GM12878 (cell line): ENCODE measurements at regions not wholly inside any gene's neighbourhood (a gene's known extent, or its start where the extent isn't known, plus 50 kb on each side); places are given as distances from the start of the nearest gene placed in this dataset.

Source experiments
- ATAC-seq: fragments of 200-7000 bp; cut with Tn5 transposase; 3 replicates; pipeline ENCODE4 v1.9.1; 2020; ENCODE audit warnings: mild to moderate bottlenecking, moderate library complexity
- BruUV-seq: library from RNA; stranded (reverse); fragments of 400-500 nt; replicated peaks from 2 replicates; lab custom pipeline; 2021; lab: Mats Ljungman, UMichigan
- CTCF ChIA-PET: fragments of 300-600 bp; sonication (Branson Sonifier 250); formaldehyde crosslinking; extraction: SDS; loops from one replicate; lab custom pipeline; 2021; ENCODE audit warnings: inconsistent platforms; lab: Yijun Ruan, JAX
- POLR2A ChIA-PET: fragments of 350-600 bp; formaldehyde crosslinking; extraction: SDS; loops from one replicate; lab custom pipeline; 2021; ENCODE audit warnings: inconsistent platforms; lab: Charles Lee
- RAD21 ChIA-PET: fragments of 300-600 bp; sonication (Branson Sonifier 250); formaldehyde crosslinking; loops from one replicate; lab custom pipeline; 2023; ENCODE audit warnings: antibody characterized with exemption; ENCODE audit not compliant: unreplicated experiment; lab: Charles Lee
- SMC1A ChIA-PET: fragments of 300-600 bp; sonication (Branson Sonifier 250); formaldehyde crosslinking; loops from one replicate; lab custom pipeline; 2023; ENCODE audit not compliant: unreplicated experiment, uncharacterized antibody; lab: Charles Lee
- DNase-seq: peaks from one replicate; pipeline ENCODE4 v3.0.0-alpha.2; 2011; ENCODE audit warnings: low read depth, low spot score
- FAIRE-seq: peaks from 3 replicates; lab custom pipeline; 2011; peaks lifted over from hg19 to GRCh38; lab: Jason Lieb, UNC
- H2AFZ ChIP-seq: 2 replicates; pipeline ENCODE4 v1.6.0; 2011; ENCODE audit warnings: low read depth, low read length, control low read depth; ENCODE audit not compliant: control insufficient read depth
- H3K27ac ChIP-seq: 2 replicates; pipeline ENCODE4 v1.5.1; 2011; ENCODE audit warnings: control low read depth; ENCODE audit not compliant: control insufficient read depth, insufficient read depth
- H3K27me3 ChIP-seq, 2 experiments: replicated peaks in 1 of 2; 2 replicates each; pipeline versions ENCODE4 v1.6.0 to v1.6.1; 2011; ENCODE audit warnings: low read length in 1 of 2; ENCODE audit not compliant: control insufficient read depth in 2 of 2, insufficient read depth in 2 of 2
- H3K36me3 ChIP-seq, 2 experiments: 2 replicates each; pipeline ENCODE4 v1.5.1; 2011; ENCODE audit warnings: low read length in 1 of 2; ENCODE audit not compliant: control insufficient read depth in 2 of 2, insufficient read depth in 2 of 2
- H3K4me1 ChIP-seq: 2 replicates; pipeline ENCODE4 v1.6.1; 2011; ENCODE audit warnings: mild to moderate bottlenecking, low read length, moderate library complexity, mixed read lengths; ENCODE audit not compliant: control insufficient read depth, insufficient read depth
- H3K4me2 ChIP-seq: 2 replicates; pipeline ENCODE4 v1.6.0; 2011; ENCODE audit warnings: control low read depth; ENCODE audit not compliant: control insufficient read depth, insufficient read depth
- H3K4me3 ChIP-seq: fragments of 200-600 bp; sonication (generic); 2 replicates; pipeline ENCODE4 v1.5.1; 2016
- H3K79me2 ChIP-seq: 2 replicates; pipeline ENCODE4 v1.6.0; 2011; ENCODE audit warnings: low read length; ENCODE audit not compliant: control insufficient read depth, insufficient read depth
- H3K9ac ChIP-seq: 2 replicates; pipeline ENCODE4 v1.8.0; 2011; ENCODE audit warnings: low read length, control low read depth, mixed read lengths; ENCODE audit not compliant: control insufficient read depth, insufficient read depth
- H3K9me3 ChIP-seq: replicated peaks from 3 replicates; pipeline ENCODE4 v1.5.1; 2011; ENCODE audit warnings: mild to moderate bottlenecking, low read length; ENCODE audit not compliant: control insufficient read depth, insufficient read depth
- H4K20me1 ChIP-seq: 2 replicates; pipeline ENCODE4 v1.6.0; 2011; ENCODE audit not compliant: control insufficient read depth, insufficient read depth
- BHLHE40 ChIP-seq, 2 experiments: fragments of 450-650 bp in 1 of 2; IDR thresholded peaks; 2 replicates each; pipeline ENCODE4 v1.6.1; 2011 to 2017; ENCODE audit warnings: low read depth in 2 of 2, borderline replicate concordance in 1 of 2, improper control_type of control experiment in 1 of 2, low read length in 1 of 2, mild to moderate bottlenecking in 1 of 2
- CHD4 ChIP-seq: fragments of 200-600 bp; sonication (generic); IDR thresholded peaks from 2 replicates; pipeline ENCODE4 v1.6.1; 2016; ENCODE audit warnings: mild to moderate bottlenecking
- DPF2 ChIP-seq: fragments of 450-650 bp; IDR thresholded peaks from 2 replicates; pipeline ENCODE4 v1.6.1; 2017; ENCODE audit warnings: mild to moderate bottlenecking
- ESRRA ChIP-seq: IDR thresholded peaks from 2 replicates; pipeline ENCODE4 v1.6.1; 2012; ENCODE audit warnings: mild to moderate bottlenecking, low read length, improper control_type of control experiment
- ETV6 ChIP-seq, 2 experiments: fragments of 450-650 bp in 1 of 2; IDR thresholded peaks in 1 of 2; conservative IDR thresholded peaks in 1 of 2; 2 replicates each; pipeline ENCODE4 v1.6.1; 2014; ENCODE audit warnings: antibody characterized with exemption in 1 of 2, borderline replicate concordance in 1 of 2, low read depth in 1 of 2, mild to moderate bottlenecking in 1 of 2, moderate library complexity in 1 of 2
- POU2F2 ChIP-seq: IDR thresholded peaks from 3 replicates; pipeline ENCODE4 v1.6.1; 2011; ENCODE audit warnings: low read depth, mild to moderate bottlenecking, low read length, borderline replicate concordance
- RAD21 ChIP-seq: IDR thresholded peaks from 2 replicates; pipeline ENCODE4 v1.6.1; 2011; ENCODE audit warnings: mild to moderate bottlenecking, low read depth, low read length, moderate library complexity; ENCODE audit not compliant: insufficient read depth
- SUZ12 ChIP-seq: fragments of 200-600 bp; sonication (generic); IDR thresholded peaks from one replicate; pipeline ENCODE4 v1.6.1; 2018; ENCODE audit warnings: antibody characterized with exemption, mild to moderate bottlenecking; ENCODE audit not compliant: unreplicated experiment
- YY1 ChIP-seq: IDR thresholded peaks from 2 replicates; pipeline ENCODE4 v1.6.1; 2011; ENCODE audit warnings: low read depth, mild to moderate bottlenecking, low read length
- ZBED1 ChIP-seq: IDR thresholded peaks from 2 replicates; pipeline ENCODE4 v1.6.1; 2016; ENCODE audit warnings: borderline replicate concordance
- WGBS: methylation state at CpG from one replicate; pipeline ENCODE4 v1.1.6; 2016; ENCODE audit warnings: low lambda C conversion rate; ENCODE audit not compliant: insufficient replicate concordance, insufficient coverage; ENCODE audit errors: missing lambda C conversion rate; 5-methylcytosine and 5-hydroxymethylcytosine counted together
- in situ Hi-C: fragments of 300-500 bp; cut with MboI; formaldehyde crosslinking; loops from 9 replicates; pipeline ENCODE4 v1.14.3; 2018; ENCODE audit warnings: mixed read lengths
- intact Hi-C: fragments of 100-400 bp; cut with micrococcal nuclease; formaldehyde crosslinking; loops from one replicate; pipeline ENCODE4 v1.14.2; 2022; ENCODE audit not compliant: unreplicated experiment
- TF ChIP-seq, protein P1 (sequence below): fragments of 450-650 bp; IDR thresholded peaks from 2 replicates; pipeline ENCODE4 v1.6.1; 2014; ENCODE audit warnings: mild to moderate bottlenecking

- intact Hi-C loops: no loop called here
- RAD21 ChIA-PET: no interaction called here
- no TSS peak for BruUV-seq
- no peak overlapping the region for H3K4me2 ChIP-seq
- SMC1A ChIA-PET: no interaction called here
- no peaks in the 10 kb centered on the region for H3K27me3 ChIP-seq
- no peaks in the 10 kb centered on the region for H3K4me1 ChIP-seq
- ATAC-seq (no peak), FAIRE-seq (no peak), DNase-seq (no peak)
- no peak for TF ChIP-seq CHD4
- TF ChIP-seq YY1: no peak
- no peak for TF ChIP-seq ETV6 (conservative IDR thresholded peaks at IDR 0.05 in 1 of 2, IDR thresholded peaks at IDR 0.05 in 1 of 2; ENCODE audit: borderline replicate concordance in 1 of 2, low read depth in 1 of 2)
- TF ChIP-seq ZBED1: no peak
- no peak for TF ChIP-seq BHLHE40 (IDR thresholded peaks at IDR 0.05; ENCODE audit: borderline replicate concordance in 1 of 2, low read depth in 2 of 2, low read length in 1 of 2)
- TF ChIP-seq SUZ12: no peak
- no peak for TF ChIP-seq DPF2
- no peak for TF ChIP-seq POU2F2
- no peak for TF ChIP-seq RAD21
- TF ChIP-seq ESRRA: no peak
- TF ChIP-seq, protein P1, sequence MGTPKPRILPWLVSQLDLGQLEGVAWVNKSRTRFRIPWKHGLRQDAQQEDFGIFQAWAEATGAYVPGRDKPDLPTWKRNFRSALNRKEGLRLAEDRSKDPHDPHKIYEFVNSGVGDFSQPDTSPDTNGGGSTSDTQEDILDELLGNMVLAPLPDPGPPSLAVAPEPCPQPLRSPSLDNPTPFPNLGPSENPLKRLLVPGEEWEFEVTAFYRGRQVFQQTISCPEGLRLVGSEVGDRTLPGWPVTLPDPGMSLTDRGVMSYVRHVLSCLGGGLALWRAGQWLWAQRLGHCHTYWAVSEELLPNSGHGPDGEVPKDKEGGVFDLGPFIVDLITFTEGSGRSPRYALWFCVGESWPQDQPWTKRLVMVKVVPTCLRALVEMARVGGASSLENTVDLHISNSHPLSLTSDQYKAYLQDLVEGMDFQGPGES: no peak
- in situ Hi-C loops: no loop called here
- CTCF ChIA-PET: no interaction called here
- H3K9ac ChIP-seq: no peak overlapping the region
- H3K36me3 ChIP-seq: no peaks in the 10 kb centered on the region
- 0% methylated on average over 3 of the region's 3 CpGs for WGBS
- no peaks in the 10 kb centered on the region; the same call in 2 of the 3 replicates for H3K9me3 ChIP-seq
- no peak overlapping the region for H2AFZ ChIP-seq
- POLR2A ChIA-PET: no interaction called here
- H3K27ac ChIP-seq: no peak overlapping the region
- H4K20me1 ChIP-seq: no peaks in the 10 kb centered on the region
- no peak overlapping the region for H3K4me3 ChIP-seq
- H3K79me2 ChIP-seq: no peaks in the 10 kb centered on the region
These were observed 245.7 kb upstream of the PTBP2 start for GRCh38 chr1:96475903-96476302.
